CD4-positive, alpha-beta T cell treated with Interferon gamma for 1 hour (primary cell): ENCODE measurements at regions not wholly inside any gene's neighbourhood (a gene's known extent, or its start where the extent isn't known, plus 50 kb on each side); places are given as distances from the start of the nearest gene placed in this dataset.

ENCODE experiments used
- DNase-seq: peaks from one replicate; pipeline ENCODE4 v3.0.0-alpha.2; 2020

DNA sequence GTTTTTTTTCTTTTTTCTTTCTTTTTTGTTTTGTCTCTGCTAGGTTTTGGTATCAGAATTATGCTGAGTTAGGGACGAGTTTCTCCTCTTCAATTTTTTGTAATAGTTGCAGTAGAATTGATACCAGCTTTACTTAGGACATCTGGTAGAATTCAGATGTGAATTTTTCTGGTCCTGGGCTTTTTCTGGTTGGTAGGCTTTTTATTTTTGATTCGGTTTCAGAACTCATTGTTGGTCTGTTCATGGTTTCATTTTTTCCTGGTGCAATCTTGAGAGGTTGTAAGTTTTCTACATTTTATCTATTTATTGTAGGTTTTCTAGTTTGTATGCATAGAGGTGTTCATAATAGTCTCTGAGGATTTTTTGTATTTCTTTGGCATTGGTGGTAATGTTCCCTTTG lies 498.1 kb upstream of the CPEB2 start:
- DNase-seq, result no peak

DNA sequence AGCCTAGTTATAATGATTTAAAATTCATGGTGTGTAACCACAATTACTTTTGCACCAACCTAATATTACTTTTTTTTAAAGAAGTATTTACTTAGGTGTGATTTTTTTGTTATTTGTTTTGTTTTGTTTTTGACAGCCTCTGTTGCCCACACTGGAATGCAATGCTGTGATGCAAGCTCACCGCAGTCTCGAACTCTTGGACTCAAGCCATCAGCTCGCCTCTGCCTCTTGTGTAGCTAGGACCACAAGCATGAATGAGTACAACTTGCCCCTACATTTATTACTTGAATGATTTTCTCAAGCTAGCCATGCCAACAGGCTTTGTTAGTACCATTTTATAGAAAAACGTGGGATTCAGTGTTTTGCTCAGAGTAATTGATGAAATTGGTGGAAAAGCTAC lies 488.8 kb upstream of the CPEB2 start:
- no peak for DNase-seq

DNA sequence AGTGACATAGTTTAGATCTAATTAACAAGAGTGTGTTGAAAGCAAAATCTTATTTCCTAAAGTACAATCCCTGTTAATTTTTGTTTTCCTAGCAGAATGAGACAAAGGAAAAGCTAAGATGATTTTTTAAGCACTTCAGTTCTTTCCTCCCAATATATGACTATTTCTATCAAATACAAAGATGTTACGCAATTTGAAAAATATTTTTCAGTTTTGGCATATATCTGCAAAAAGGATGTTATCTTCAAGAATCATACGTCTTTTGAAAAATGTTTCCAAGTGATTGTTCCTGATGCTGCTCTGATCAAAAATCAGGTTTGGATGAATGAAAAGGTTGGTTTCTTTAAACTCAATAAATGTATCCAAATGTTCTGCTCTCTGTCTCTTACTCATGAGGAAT lies 486.7 kb upstream of the CPEB2 start:
- DNase-seq, result no peak

DNA sequence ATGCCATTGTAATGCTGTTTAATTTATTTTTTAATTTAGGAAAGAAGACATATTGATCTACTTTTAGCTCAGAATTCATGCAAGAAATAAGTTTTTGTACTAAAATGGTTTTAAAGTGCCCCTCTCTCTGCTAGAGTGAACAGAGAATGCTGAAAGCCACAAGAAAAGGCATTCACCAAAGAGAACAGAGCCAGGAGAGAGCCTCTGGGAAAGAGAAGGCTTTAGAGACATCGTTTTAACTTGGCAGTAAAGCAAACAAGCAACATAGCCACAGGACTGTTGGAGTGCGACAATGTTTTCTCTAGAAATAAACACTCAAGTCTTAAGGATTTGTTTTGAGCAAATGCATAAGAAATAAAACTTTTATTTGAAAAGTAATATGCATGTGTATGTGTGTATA lies 484.1 kb upstream of the CPEB2 start:
- no peak for DNase-seq

DNA sequence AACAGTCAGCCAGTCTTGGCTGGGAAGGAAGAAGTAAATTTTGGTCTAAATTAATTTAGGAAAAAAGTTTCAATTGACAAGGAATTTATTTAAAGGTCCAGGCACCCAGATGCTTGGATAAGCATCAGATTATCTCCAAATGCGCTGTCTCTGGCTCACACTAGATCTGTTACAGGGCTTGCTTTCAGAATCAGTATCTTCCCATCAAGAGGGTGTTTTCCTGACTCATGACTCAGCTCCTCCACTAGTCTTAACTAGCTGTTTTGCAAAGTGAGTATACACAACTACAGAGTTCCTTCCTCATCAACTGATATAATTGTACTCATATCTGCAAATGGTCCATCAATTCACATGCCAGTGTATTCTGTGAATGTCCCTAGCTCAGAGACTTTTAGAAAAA lies 482.1 kb upstream of the CPEB2 start:
- no peak for DNase-seq

DNA sequence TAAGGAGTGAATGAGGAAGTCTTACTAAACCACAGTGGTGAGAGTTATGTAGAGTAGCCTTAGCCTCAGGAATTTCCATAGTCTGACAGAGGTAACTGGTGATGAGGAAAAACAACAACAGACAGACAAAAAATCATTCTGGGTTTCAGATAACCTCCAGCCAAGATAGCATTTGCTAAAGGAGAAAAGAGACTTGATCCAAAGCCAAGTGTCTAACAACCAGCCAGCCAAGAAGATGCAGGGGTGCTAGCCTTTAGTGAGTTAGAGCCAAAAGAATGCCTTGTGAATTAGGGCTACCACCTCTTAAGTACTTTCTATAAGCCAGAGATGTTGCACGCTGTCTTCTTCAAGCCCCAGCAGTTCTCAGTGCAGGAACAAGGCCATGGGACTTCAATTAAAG lies 478.0 kb upstream of the CPEB2 start:
- no peak for DNase-seq

DNA sequence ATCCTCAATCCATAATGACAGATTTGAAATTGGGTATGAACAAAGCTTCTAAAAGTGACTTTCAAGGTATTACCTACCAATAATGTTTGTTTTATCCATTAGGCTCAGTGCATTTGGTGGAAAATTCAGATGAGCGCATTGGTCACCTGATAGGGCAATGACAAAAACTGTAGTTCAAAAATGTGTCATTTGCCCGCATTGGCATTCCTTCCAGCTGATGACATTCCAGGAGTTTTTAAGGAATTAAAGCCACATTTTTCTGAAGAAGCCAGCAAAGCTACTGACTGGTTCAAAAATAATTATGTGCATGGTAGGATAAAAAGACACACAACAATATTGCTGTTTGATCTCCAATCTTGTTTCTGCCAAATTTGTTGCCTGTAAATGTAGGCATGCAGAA lies 473.4 kb upstream of the CPEB2 start:
- no peak for DNase-seq

DNA sequence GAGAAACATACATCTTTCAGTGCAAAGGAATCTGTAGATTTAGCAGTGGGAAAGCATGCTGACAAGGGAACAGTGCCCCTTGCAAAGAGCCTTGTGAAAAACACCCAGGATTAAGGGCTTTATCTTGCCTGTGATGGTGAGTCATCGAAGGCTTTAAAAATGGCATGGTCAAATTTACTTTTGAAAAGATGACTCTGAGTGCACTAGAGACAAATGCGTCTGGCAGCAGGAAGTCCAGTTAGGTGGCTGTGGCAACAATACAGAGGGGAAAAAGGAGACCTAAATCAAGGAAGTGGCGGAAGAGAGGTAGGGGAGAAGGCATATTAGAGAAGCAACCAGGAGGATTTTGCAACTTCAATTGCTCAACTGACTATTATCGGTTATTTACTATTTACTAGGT lies 472.6 kb upstream of the CPEB2 start:
- DNase-seq, result no peak

DNA sequence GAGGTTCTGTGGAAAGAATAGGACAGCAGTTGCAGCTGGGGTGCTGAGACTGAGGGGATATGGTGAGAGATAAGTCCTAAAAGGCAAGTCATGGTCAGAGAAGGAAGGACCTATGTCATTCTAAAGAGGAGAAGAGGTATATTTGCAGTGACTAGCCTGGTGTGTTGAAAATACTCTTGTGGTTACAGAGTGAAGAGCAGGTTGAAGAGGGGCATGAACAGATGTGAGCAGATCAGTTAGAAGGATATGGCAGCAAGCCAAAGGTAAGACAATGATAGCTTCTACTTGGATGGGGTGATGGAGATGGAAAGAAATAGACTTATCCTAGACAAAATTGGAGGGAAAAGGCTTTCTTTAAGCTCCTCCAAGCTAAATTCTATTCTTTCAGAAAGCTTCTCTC lies 469.8 kb upstream of the CPEB2 start:
- no peak for DNase-seq

DNA sequence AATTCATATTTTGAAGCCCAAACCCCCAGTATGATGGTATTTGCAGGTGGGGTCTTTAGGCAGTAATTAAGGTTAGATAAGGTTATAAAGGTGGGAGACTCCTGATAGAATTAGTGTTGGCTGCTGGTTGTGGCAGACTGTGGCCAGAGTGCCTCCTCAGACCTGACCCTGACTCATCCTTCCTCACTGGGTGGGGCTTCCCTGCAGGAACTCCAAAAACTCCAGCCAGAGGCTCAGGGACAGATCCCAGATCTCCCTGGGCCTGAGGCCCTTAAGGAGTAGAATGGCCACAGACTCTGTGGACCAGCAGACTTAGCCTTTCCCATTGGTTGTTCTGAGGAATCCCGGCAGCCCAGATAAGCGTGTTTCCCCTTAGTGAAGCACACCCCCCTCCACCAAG lies 463.0 kb upstream of the CPEB2 start:
- DNase-seq, result no peak

DNA sequence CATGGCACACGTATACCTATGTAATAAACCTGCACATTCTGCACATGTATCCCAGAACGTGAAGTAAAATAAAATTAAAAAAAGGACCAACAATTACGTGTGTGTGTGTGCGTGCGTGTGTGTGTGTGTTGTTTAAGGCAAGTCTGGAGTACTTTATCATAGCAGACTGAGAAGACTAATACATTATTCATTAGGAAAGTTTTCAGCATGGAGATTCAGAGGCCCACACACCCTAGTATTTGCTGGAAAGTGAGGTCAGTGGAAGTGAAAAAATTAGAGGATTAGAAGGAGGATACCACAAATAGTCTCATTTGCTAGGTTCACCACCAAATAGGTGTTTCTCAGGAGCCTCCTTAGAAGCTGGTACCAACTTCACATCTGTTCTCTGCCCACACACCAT lies 457.1 kb upstream of the CPEB2 start:
- no peak for DNase-seq

DNA sequence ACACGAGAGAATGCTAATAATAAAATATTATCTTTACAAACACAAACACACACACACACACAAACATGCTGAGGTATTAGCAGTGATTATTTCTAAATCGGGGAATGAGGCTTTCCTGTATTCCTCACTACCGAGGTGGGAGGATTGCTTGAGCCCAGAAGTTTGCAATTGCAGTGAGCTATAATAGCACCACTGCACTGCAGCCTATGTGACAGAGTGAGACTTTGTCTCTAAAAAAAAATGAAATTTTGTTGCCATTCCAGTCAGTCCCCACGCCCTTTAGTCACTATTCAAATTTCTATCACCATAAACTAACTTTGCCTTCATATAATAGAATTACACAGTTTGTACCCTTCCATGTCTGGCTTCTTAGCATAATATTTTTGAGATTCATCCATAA lies 456.5 kb upstream of the CPEB2 start:
- no peak for DNase-seq

DNA sequence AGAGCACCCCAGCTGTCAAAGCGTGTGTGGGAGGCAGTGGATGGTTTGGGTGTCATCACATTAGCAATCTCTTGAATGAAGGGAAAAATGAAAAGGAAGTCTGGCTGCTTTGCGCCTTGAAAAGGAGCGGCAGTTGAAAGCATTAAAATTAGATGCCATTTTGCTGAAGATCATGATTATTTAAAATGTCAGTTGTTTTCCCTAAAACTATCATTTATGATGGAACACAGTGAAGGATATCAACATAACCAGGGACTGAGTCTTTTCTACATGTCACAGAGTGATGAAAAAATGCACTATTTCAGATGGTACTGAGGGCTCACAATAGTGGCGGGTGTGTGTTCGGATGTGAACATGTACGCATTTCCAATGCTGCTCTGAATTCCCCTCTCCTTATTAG lies 450.2 kb upstream of the CPEB2 start:
- DNase-seq, result no peak

DNA sequence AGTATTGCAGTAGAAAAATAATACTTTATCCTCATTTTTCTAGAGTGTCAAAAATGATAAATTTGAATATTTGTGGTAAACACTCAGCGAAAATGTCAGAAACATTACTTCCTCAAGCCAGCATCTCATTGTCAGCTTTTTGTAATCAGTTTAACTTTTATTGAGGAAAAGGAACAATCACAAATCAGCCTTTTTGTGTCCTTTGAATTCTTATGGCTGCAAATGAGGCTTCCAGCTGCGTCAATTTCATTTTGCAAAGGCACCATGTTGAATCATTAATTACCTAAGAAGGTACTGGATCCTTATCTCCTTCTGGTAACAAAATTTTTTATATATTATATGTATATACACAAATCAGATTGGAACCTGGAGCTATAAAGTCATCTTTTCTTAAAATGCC lies 442.6 kb upstream of the CPEB2 start:
- DNase-seq, result no peak

DNA sequence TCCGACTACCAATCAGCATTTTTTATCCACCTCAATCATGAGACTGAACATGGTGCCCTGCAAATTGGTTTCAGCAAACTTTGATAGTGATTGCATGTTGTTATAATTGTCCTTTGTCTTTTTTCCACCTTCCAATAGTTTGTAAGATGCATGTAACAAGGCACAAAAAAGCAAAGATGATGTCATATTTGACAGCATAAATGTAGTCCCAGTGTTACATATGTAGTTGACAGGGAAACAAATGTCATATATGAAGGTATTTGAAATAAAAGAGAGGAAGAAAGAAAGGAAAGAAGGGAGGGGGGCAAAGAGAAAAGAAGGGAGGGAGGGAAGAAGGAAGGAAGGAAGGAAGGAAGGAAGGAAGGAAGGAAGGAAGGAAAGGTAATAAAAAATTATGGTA lies 441.7 kb upstream of the CPEB2 start:
- no peak for DNase-seq

DNA sequence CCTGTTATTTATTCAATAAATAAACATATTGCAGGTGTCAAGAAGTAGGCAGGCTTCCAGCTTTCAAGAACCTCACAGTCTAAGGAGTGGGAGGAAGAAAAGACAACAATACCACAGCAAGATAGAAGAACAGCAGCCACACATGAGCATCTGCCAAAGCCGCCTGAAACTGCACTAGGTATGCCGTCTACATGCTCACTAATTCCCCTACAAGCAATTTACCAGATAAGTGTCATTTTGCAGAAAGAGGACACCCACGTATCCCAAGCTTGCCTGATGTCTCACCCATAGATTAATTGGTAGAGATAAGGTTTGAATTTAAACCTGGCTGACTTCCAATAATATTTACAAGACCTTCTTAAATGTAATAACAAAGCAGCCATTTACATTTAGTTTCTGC lies 439.4 kb upstream of the CPEB2 start:
- no peak for DNase-seq

DNA sequence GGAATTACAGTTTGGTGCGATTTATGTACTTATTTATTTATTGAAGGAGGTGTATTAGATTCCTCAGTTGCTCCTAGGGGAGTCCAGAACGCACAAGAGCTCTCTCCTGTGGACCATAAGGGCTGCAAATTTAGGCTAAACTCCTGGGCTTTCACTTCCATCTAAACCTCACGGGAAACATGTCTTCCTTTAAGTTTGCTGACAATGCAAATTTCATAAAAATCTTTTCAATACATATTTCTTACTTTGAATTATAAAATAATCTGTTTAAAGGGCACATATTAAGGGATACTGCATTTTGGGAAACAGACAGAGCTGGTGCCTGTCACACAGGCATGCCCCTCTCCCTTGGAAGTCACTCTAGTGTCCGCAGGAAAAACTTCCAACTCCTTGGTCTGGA lies 438.0 kb upstream of the CPEB2 start:
- no peak for DNase-seq

DNA sequence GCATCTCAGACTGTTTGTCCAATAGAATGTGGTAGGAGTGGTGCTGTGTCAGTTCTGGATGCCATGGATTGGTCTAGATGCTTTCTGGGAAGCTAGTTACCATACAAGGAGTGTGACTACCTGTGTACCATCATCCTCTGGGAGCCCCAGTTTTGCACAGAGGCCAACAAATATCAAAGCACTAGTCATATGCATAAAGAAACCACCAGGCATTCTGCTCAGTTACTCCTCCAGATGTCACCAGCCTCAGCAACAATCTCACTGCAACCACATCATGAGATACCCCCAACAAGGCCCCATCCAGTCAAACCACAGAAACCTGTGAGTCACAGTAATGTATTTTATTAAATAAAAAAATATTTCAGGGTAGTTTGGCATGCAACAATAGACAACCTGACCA lies 435.8 kb upstream of the CPEB2 start:
- DNase-seq, result no peak

DNA sequence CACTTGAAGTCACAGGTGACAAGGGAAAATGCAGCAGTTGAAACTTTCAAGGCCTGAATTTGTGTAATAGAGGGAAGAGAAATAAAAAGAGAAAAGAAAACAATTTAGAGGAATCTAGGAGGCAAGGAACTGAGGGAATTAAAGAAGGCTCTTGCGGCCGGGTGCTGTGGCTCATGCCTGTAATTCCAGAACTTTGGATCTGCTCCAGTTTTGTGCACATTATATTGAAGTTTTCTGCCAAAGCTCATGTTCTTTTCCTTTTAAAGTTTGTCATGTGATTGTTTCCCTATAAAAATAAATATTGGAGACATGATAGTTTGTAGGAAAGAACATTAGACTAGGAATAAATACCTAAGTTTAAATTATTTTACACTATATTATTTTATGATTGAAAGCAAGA lies 433.9 kb upstream of the CPEB2 start:
- no peak for DNase-seq

DNA sequence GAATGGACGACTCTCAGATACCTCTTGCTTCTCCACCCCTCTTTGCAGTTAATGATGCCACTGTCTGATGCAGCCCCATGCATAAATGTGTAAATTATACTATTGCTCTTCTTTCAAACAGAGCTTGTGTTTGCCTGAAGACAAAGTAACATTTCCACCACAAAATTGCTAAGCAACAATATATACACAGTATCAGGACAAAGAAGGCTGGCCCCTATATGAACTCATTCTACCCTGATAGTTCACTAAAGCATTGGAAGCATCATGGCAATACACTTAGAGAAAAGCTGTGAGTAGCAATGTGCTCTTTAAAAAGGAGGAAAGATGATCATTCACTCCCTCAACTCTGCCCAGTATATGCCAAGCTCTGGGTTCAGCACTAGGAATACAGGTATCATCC lies 427.0 kb upstream of the CPEB2 start:
- DNase-seq, result no peak

DNA sequence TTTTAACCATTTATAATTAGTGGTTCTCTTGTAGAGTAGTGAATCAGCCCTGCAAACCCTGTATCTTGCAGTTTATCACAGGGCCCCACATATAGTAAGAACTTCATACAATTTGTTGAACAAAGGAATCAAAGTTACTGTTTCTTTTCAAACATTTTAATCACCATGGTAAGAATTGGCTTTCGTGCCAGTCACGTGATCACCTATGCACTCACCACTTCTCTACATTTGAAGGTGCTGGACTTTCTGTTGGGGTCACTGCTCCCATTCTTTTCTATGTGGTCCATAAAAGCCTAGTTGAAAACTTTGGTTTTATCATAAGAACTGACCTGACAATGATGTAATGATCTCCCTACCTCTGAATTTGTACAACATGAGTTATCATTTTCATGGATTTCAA lies 426.4 kb upstream of the CPEB2 start:
- no peak for DNase-seq

DNA sequence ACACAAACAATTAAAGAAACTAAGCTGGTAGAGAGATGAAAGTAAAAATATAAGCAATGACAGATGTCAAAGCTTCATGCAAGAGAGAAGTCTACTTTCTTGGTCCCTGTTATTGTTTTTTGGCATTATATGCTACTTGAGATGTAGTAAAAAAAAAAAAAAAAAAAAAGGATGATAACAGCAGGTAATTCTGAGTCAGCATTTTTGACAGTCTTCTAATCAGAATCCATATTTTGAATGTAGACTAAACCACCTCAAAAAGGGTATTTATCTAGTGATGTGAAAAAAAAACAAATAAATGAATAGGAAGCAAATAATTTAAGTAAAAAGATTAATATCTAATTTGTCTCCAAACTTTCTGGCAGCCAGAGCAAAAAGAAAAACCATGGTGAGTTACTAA lies 422.2 kb upstream of the CPEB2 start:
- DNase-seq, result no peak

DNA sequence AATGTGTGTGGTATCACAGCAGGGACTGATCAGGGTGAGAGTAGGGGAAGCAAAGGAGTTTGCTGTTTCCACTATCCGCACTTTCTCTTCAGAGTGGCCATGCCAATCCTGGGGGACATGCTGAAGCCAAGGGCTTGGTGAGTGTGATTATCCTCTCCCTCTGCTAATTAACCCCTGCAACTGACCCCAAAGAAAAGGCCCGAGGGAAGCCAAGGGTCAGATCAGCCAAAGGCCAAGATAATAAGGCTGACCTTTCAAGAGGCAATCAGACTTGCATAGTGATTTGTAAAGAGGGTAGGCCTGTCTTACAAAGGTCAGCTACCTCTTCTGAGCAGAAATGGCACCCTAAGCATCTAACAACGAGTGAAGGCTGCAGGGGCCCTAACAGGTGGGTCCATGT lies 420.5 kb upstream of the CPEB2 start:
- no peak for DNase-seq

DNA sequence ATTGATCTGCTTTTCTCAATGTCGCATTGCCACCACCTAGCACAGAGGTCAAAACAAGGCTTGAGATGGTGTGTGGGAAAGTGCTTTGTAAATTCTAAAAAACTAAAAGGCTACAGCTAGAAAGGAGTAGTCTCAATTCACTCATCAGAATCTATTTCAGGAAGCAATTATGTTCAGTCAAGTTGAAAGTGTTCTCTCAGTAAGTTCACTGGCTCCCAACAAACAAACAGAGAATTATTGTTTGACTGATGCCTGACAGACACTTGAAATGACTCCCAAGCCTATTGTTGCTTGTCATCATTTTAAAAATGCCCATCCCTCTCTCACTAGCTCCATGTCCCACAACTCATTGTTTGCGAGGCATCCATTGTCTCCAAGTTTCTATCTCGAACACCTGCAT lies 419.6 kb upstream of the CPEB2 start:
- no peak for DNase-seq

DNA sequence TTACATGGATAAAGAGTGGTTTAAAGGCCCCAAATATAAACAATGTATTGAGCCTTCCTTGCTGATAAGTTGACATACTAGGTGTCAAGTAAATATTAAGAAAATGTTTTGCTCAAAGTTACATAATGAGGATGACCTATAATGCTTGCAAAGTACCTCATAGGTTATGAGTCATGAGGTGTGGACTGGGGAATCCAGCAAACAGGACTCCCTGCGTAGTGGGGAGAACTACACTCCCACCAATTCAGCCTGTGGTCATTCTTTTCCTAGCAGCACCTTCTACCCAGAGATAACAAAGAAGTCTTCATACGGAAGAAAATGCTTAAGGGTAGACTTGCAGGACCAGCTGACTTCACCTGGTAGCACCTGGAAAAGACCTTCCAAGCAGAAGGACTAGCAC lies 418.9 kb upstream of the CPEB2 start:
- DNase-seq, result no peak

DNA sequence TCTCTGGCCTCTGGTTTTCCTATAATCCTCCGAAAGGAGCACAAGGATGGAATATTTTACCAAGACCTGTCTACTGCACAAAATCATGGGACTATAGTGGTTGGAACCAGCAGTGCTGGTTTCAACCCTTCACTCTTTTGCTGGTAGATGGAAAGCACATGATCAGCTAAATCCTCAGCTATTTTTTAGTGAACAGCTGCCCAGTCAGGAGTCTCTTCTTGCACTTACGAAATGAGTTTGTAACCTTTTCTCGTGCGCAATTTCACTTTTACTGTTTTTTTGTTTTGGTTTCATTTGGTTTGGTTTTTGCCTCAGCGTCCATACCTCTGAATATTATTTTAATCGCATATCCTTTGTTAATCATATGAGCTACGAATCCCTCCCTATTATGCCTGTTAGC lies 418.5 kb upstream of the CPEB2 start:
- no peak for DNase-seq

DNA sequence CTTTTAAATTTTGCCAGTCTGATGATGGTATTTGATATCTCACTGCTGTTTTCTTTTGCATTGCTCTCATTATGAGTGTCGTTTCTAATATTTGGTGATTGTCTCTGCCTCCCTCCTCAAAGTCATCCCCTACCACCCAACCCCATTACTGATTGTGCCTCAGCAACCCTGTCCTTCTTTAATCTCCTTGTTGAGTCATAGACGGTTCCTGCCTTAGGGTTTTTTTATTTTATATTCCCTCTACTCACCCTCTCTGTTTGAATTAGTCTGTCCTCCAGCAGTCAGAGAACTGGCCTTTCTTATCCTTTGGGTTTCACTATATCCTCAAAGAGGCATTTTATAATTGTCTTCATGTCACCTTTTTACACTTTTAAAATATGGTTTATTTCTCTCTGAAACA lies 409.3 kb upstream of the CPEB2 start:
- no peak for DNase-seq
